Progenitor cell of endocrine pancreas (in vitro differentiated cells): ENCODE measurements at regions not wholly inside any gene's neighbourhood (a gene's known extent, or its start where the extent isn't known, plus 50 kb on each side); places are given as distances from the start of the nearest gene placed in this dataset.

Experiments used
- DNase-seq: peaks from one replicate; pipeline ENCODE4 v3.0.0; 2021; ENCODE audit warnings: low spot score; ENCODE audit not compliant: unreplicated experiment
- H3K27ac Mint-ChIP-seq: 2 replicates; pipeline ENCODE4 v1.8.0; 2021; ENCODE audit warnings: mild to moderate bottlenecking, moderate library complexity, mixed read lengths
- H3K27me3 Mint-ChIP-seq: 2 replicates; pipeline ENCODE4 v1.8.0; 2021; ENCODE audit warnings: mixed read lengths
- H3K36me3 Mint-ChIP-seq: 2 replicates; pipeline ENCODE4 v1.8.0; 2022; ENCODE audit warnings: mixed read lengths; ENCODE audit not compliant: insufficient read depth
- H3K4me1 Mint-ChIP-seq: 2 replicates; pipeline ENCODE4 v1.8.0; 2021; ENCODE audit warnings: low read depth, mixed read lengths
- H3K4me3 Mint-ChIP-seq: 2 replicates; pipeline ENCODE4 v1.8.0; 2021; ENCODE audit warnings: low read depth, mild to moderate bottlenecking, moderate library complexity, mixed read lengths
- H3K9me3 Mint-ChIP-seq: 2 replicates; pipeline ENCODE4 v1.8.0; 2021; ENCODE audit warnings: low read depth, mixed read lengths
- TF ChIP-seq, protein P1 (sequence below): fragments of 200-600 bp; sonication (generic); IDR thresholded peaks from one replicate; pipeline ENCODE4 v1.5.0; 2021; ENCODE audit warnings: antibody characterized with exemption, mild to moderate bottlenecking; ENCODE audit not compliant: unreplicated experiment

DNA sequence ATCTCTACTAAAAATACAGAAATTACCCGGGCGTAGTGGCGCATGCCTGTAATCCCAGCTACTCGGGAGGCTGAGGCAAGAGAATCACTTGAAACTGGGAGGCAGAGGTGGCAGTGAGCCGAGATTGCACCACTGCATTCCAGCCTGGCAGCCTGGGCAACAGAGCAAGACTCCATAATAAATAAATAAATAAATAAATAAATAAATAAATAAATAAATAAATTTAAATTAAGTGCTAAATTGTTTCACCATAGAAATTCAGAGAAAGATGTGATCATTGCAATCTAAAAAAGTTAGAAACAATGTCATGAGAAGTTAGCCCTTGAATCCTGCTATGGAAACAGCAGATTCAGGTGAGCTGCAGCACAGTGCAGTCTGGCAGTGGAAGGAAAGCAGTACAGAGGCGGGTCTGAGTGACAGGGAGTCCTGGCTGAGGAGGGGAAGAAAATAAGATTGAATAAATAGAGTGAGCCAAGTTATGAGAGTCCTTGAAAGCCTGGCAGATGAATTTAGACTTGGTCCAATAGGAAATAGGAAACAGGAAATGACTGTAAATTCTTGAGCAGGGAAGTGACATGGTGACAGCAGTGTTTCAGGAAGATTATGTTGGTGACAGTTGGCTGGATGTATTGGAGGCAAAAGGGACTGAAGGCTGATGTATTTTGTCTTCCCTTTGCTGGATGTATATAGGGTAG, 241.5 kb downstream of the GXYLT1 start:
- peaks cover 7% of the 10 kb centered on the region for H3K9me3 Mint-ChIP-seq
- TF ChIP-seq, protein P1, sequence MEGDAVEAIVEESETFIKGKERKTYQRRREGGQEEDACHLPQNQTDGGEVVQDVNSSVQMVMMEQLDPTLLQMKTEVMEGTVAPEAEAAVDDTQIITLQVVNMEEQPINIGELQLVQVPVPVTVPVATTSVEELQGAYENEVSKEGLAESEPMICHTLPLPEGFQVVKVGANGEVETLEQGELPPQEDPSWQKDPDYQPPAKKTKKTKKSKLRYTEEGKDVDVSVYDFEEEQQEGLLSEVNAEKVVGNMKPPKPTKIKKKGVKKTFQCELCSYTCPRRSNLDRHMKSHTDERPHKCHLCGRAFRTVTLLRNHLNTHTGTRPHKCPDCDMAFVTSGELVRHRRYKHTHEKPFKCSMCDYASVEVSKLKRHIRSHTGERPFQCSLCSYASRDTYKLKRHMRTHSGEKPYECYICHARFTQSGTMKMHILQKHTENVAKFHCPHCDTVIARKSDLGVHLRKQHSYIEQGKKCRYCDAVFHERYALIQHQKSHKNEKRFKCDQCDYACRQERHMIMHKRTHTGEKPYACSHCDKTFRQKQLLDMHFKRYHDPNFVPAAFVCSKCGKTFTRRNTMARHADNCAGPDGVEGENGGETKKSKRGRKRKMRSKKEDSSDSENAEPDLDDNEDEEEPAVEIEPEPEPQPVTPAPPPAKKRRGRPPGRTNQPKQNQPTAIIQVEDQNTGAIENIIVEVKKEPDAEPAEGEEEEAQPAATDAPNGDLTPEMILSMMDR = no peak
- no peak for DNase-seq
- H3K27me3 Mint-ChIP-seq = no peaks in the 10 kb centered on the region
- H3K4me3 Mint-ChIP-seq = no peak overlapping the region
- no peaks in the 10 kb centered on the region for H3K4me1 Mint-ChIP-seq
- no peaks in the 10 kb centered on the region for H3K36me3 Mint-ChIP-seq
- no peak overlapping the region for H3K27ac Mint-ChIP-seq

DNA sequence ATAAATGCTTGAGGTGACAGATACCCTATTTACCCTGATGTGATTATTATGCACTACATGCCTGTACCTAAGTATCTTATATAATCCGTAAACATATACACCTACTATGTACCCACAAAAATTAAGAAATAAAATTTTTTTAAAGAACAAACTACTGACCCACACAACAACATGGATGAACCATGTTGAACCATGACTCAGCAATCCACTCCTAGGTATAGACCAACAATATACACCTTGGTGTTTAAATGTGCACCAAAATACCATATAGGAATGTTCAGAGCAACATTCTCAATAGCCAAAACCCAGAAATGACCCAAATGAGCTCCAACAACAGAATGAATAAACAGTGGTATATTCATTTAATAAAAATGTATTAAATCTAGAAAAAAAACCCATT, 245.1 kb downstream of the GXYLT1 start:
- TF ChIP-seq, protein P1 = no peak
- no peak for DNase-seq
- Mint-ChIP-seq H3K4me3 (no peak overlapping the region), H3K36me3 (no peaks in the 10 kb centered on the region), H3K4me1 (no peaks in the 10 kb centered on the region), H3K9me3 (peaks cover 11% of the 10 kb centered on the region), H3K27ac (no peak overlapping the region), H3K27me3 (no peaks in the 10 kb centered on the region)

DNA sequence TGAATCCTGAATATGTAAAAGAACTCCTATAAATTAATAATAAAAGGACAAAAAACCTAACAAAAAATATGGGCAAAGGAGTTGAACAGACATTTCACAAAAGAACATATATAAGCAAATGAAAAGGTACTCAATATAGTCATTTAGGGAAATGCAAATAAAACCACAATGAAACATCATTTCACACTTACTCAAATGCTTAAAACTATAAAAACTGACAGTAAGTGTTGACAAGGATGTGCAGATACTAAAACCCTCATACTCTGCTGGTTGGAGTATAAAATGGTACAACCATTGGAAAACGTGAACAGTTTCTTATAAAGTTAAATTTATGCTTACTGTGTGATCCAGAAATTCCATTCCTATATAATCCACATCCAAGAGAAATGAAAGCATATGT, 247.1 kb downstream of the GXYLT1 start:
- Mint-ChIP-seq H3K4me3 (no peak overlapping the region), H3K27me3 (no peaks in the 10 kb centered on the region), H3K4me1 (no peaks in the 10 kb centered on the region), H3K36me3 (no peaks in the 10 kb centered on the region), H3K9me3 (peaks cover 11% of the 10 kb centered on the region), H3K27ac (no peak overlapping the region)
- TF ChIP-seq, protein P1 = no peak
- DNase-seq = no peak

DNA sequence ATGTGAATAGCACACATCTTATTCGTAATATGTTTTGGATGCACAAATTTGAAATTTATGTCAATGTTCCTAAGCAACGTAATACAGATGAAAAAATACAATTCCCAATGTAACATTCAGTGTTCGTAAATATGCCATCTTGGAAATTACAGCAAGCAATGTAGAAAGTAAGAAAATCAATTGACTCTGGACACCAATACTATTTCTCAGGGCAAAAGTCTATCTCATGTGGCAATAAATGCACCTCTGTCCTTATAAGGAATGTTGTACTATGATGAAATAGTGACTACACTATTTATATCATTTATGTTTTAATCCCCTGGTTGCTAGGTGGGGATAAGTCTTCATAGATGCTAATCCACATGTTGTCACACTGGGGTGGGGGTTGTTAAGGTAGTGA, 251.2 kb downstream of the GXYLT1 start:
- H3K4me1 Mint-ChIP-seq = no peaks in the 10 kb centered on the region
- no peaks in the 10 kb centered on the region for H3K36me3 Mint-ChIP-seq
- TF ChIP-seq, protein P1 = no peak
- no peak overlapping the region for H3K27ac Mint-ChIP-seq
- H3K27me3 Mint-ChIP-seq = no peaks in the 10 kb centered on the region
- no peak for DNase-seq
- H3K4me3 Mint-ChIP-seq = no peak overlapping the region
- peaks cover 7% of the 10 kb centered on the region for H3K9me3 Mint-ChIP-seq

DNA sequence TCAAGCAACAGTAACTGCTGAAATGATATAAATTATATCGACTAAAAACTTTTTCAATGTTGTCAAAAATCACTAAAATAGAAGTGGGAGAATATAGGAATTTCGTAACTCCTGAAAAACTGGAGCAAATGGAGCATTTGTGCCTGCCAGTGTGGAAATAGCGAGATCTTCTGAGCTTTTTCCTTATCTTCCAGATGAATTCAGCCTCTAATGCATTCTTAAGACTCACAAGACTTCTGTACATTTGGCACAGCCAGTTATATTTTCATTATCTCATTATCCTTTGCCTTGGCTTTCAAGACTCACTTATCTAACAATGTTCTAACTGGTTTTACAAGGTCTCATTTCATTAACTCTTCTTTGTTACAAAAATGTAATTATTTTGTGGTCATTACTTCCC, 252.4 kb downstream of the GXYLT1 start:
- Mint-ChIP-seq H3K36me3 (no peaks in the 10 kb centered on the region), H3K4me3 (no peak overlapping the region), H3K4me1 (no peaks in the 10 kb centered on the region), H3K9me3 (no peaks in the 10 kb centered on the region), H3K27me3 (no peaks in the 10 kb centered on the region), H3K27ac (no peak overlapping the region)
- DNase-seq = no peak
- TF ChIP-seq, protein P1 = no peak
